T-cell (primary cell): ENCODE measurements at regions not wholly inside any gene's neighbourhood (a gene's known extent, or its start where the extent isn't known, plus 50 kb on each side); places are given as distances from the start of the nearest gene placed in this dataset.

Source experiments
- ATAC-seq, 4 experiments: fragments of 200-7000 bp in 3 of 4; fragments of 150-1000 bp in 1 of 4; cut with Tn5 transposase; replicated peaks in 1 of 4; 1 replicate in 3 of 4; 2 replicates in 1 of 4; pipeline ENCODE4 v1.10.0; 2021; ENCODE audit warnings: moderate library complexity in 3 of 4, mild to moderate bottlenecking in 2 of 4, moderate number of reproducible peaks in 1 of 4
- CTCF ChIA-PET, 2 donors: fragments of 300-600 bp; sonication (Branson Sonifier 250); formaldehyde crosslinking; loops; one replicate each; lab custom pipeline; 2022; ENCODE audit warnings: antibody characterized with exemption in 2 of 2; lab: Charles Lee
- POLR2A ChIA-PET, 2 donors: fragments of 300-600 bp; sonication (Branson Sonifier 250); formaldehyde crosslinking; loops; one replicate each; lab custom pipeline; 2022; ENCODE audit warnings: antibody characterized with exemption in 2 of 2; lab: Charles Lee
- DNase-seq, 35 experiments: peaks; one replicate each; pipeline versions ENCODE4 v3.0.0 to v3.0.0-alpha.2; 2013 to 2023
- H3K27ac ChIP-seq: one replicate; pipeline ENCODE4 v1.5.1; 2013; ENCODE audit warnings: low read length
- H3K27me3 ChIP-seq, 2 experiments: replicated peaks in 1 of 2; 1 replicate in 1 of 2; 2 replicates in 1 of 2; pipeline versions ENCODE4 v1.6.1 to v1.7.0; 2013; ENCODE audit warnings: low read length in 1 of 2, mixed read lengths in 1 of 2; ENCODE audit not compliant: control insufficient read depth in 2 of 2, insufficient read depth in 2 of 2; ENCODE audit errors: extremely low read depth in 1 of 2
- H3K36me3 ChIP-seq, 2 donors: 1 replicate in 1 of 2; 2 replicates in 1 of 2; pipeline versions ENCODE4 v1.6.1 to v1.7.0; 2013; ENCODE audit warnings: low read length in 1 of 2; ENCODE audit not compliant: control insufficient read depth in 2 of 2, insufficient read depth in 1 of 2; ENCODE audit errors: extremely low read depth in 1 of 2
- H3K4me1 ChIP-seq, 2 experiments: 1 replicate in 1 of 2; 2 replicates in 1 of 2; pipeline versions ENCODE4 v1.6.1 to v1.7.0; 2013; ENCODE audit warnings: low read length in 2 of 2, mixed read lengths in 1 of 2; ENCODE audit not compliant: insufficient read depth in 2 of 2, control insufficient read depth in 1 of 2; ENCODE audit errors: extremely low read depth in 1 of 2
- H3K4me3 ChIP-seq, 2 donors: 1 replicate in 1 of 2; 2 replicates in 1 of 2; pipeline versions ENCODE4 v1.5.1 to v1.7.0; 2013; ENCODE audit warnings: mild to moderate bottlenecking in 2 of 2, low read length in 1 of 2, moderate library complexity in 1 of 2; ENCODE audit not compliant: control insufficient read depth in 1 of 2; ENCODE audit errors: extremely low read depth in 1 of 2
- H3K9me3 ChIP-seq: 2 replicates; pipeline ENCODE4 v1.7.0; 2013
- H3K27ac Mint-ChIP-seq, 2 donors: one replicate each; pipeline ENCODE4 v1.8.0; 2020 to 2021; ENCODE audit warnings: mild to moderate bottlenecking in 2 of 2, mixed read lengths in 2 of 2
- H3K27me3 Mint-ChIP-seq, 2 donors: one replicate each; pipeline ENCODE4 v1.8.0; 2021 to 2022; ENCODE audit warnings: mixed read lengths in 2 of 2
- H3K36me3 Mint-ChIP-seq: one replicate; pipeline ENCODE4 v1.8.0; 2021; ENCODE audit warnings: mixed read lengths
- H3K4me1 Mint-ChIP-seq, 3 donors: one replicate each; pipeline ENCODE4 v1.8.0; 2020 to 2022; ENCODE audit warnings: mixed read lengths in 3 of 3, mild to moderate bottlenecking in 1 of 3
- H3K4me3 Mint-ChIP-seq, 3 donors: one replicate each; pipeline ENCODE4 v1.8.0; 2020 to 2022; ENCODE audit warnings: mild to moderate bottlenecking in 3 of 3, mixed read lengths in 3 of 3, moderate library complexity in 3 of 3
- H3K9me3 Mint-ChIP-seq, 3 donors: one replicate each; pipeline ENCODE4 v1.8.0; 2020 to 2022; ENCODE audit warnings: mixed read lengths in 3 of 3
- WGBS: methylation state at CpG from one replicate; pipeline ENCODE4 v1.1.5; 2013; ENCODE audit warnings: missing lambda C conversion rate; ENCODE audit not compliant: insufficient coverage; 5-methylcytosine and 5-hydroxymethylcytosine counted together

DNA sequence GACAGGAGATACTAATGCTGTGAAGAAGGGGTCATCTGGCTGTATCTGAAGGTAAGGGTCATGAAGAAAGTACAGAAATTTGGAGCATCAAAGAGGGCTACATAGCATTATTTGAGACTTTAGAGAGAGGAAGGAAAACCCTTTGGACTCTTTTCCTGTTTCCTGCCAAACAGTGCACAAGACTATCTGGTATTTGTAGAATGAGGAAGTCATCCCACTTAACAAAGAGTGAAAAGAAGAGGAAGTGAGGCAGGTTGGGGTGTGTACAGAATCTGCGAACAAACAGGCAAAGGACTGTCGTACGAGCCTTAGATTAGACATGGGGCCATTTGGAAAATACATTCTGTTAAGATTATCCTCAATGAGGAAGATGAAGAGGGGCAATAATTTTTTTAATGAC, 546.8 kb upstream of the EPHA6 start:
- Mint-ChIP-seq H3K9me3 (peaks cover 10 to 21% (median 12%) of the 10 kb centered on the region in 3 donors), H3K27me3 (no peaks in the 10 kb centered on the region), H3K27ac (no peak overlapping the region), H3K4me1 (no peaks in the 10 kb centered on the region), H3K36me3 (no peaks in the 10 kb centered on the region), H3K4me3 (no peak overlapping the region)
- no peak overlapping the region for H3K4me3 ChIP-seq
- H3K27me3 ChIP-seq: no peaks in the 10 kb centered on the region
- 32% methylated on average over 3 of the region's 3 CpGs for WGBS
- H3K9me3 ChIP-seq: no peaks in the 10 kb centered on the region
- ChIA-PET POLR2A (no interaction called here), CTCF (interaction anchor here in 1 of 2 donors (0.6 kb wide), 1 partner anchor 92 kb away, joined by 3 read pairs; no protein-coding TSS in a partner anchor)
- DNase-seq: no peak
- no peak overlapping the region for H3K27ac ChIP-seq
- no peaks in the 10 kb centered on the region for H3K4me1 ChIP-seq
- ATAC-seq: no peak
- no peaks in the 10 kb centered on the region for H3K36me3 ChIP-seq

DNA sequence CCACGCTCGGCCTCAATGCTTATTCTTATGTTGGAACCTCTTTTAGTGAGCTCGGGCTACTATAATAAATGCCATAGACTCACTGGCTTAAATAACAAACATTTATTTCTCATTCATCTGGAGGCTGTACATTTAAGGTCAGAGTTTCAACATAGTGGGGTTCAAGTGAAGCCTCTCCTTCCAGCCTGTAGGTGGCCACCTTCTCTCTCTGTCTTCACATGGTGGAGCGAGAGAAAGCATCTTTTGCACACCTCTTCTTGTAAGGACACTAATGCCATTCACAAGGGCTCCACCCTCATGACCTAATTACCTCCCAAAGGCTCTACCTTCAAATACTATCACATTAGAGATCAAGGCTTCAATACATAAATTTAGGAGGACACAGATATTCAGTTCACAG, 520.3 kb upstream of the EPHA6 start:
- Histone ChIP-seq H3K9me3 (no peaks in the 10 kb centered on the region), H3K4me1 (no peaks in the 10 kb centered on the region), H3K27ac (no peak overlapping the region), H3K4me3 (no peak overlapping the region), H3K27me3 (no peaks in the 10 kb centered on the region), H3K36me3 (no peaks in the 10 kb centered on the region)
- H3K36me3 Mint-ChIP-seq: no peaks in the 10 kb centered on the region
- DNase-seq (no peak), ATAC-seq (no peak)
- no peaks in the 10 kb centered on the region for H3K4me1 Mint-ChIP-seq
- 63% methylated on average over 2 of the region's 4 CpGs for WGBS
- peaks cover 4 to 18% (median 14%) of the 10 kb centered on the region in 3 donors for H3K9me3 Mint-ChIP-seq
- ChIA-PET POLR2A (no interaction called here), CTCF (no interaction called here)
- H3K27ac Mint-ChIP-seq: no peak overlapping the region
- no peak overlapping the region for H3K4me3 Mint-ChIP-seq
- no peaks in the 10 kb centered on the region for H3K27me3 Mint-ChIP-seq

DNA sequence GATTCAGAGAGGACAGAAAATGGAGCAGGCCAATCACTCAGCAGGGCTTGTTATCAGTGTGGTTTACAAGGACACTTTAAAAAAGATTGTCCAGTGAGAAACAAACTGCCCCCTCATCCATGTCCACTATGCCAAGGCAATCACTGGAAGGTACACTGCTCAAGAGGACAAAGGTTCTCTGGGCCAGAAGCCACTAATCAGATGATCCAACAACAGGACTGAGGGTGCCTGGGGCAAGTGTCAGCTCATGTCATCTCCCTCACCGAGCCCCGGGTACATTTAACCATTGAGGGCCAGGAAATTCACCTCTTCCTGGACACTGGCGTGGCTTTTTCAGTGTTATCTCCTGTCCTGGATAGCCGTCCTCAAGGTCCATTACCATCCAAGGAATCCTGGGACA, 513.7 kb upstream of the EPHA6 start:
- Histone ChIP-seq H3K36me3 (no peaks in the 10 kb centered on the region), H3K27ac (no peak overlapping the region), H3K4me3 (no peak overlapping the region), H3K4me1 (no peaks in the 10 kb centered on the region), H3K27me3 (no peaks in the 10 kb centered on the region), H3K9me3 (no peaks in the 10 kb centered on the region)
- Mint-ChIP-seq H3K4me3 (no peak overlapping the region), H3K36me3 (no peaks in the 10 kb centered on the region), H3K27ac (peak overlapping the region in 1 of 2 donors; percentile 44), H3K4me1 (no peaks in the 10 kb centered on the region), H3K27me3 (no peaks in the 10 kb centered on the region), H3K9me3 (peaks cover 3 to 7% (median 6%) of the 10 kb centered on the region in 3 donors)
- DNase-seq: no peak
- ChIA-PET POLR2A (no interaction called here), CTCF (no interaction called here)
- no peak for ATAC-seq
- 75% methylated on average over 3 of the region's 4 CpGs for WGBS

GRCh38 chr3:96319166-96319565, 495.2 kb upstream of the EPHA6 start:
- Mint-ChIP-seq H3K4me3 (no peak overlapping the region), H3K27ac (no peak overlapping the region), H3K4me1 (no peaks in the 10 kb centered on the region), H3K27me3 (no peaks in the 10 kb centered on the region), H3K36me3 (no peaks in the 10 kb centered on the region), H3K9me3 (peaks cover 6 to 11% (median 10%) of the 10 kb centered on the region in 3 donors)
- ATAC-seq (no peak), DNase-seq (no peak)
- Histone ChIP-seq H3K4me3 (no peak overlapping the region), H3K4me1 (no peaks in the 10 kb centered on the region), H3K9me3 (no peaks in the 10 kb centered on the region), H3K27me3 (no peaks in the 10 kb centered on the region), H3K36me3 (no peaks in the 10 kb centered on the region), H3K27ac (no peak overlapping the region)
- POLR2A ChIA-PET: no interaction called here
- WGBS: no CpG with 5 or more reads among the region's 1 CpG
- CTCF ChIA-PET: no interaction called here

DNA sequence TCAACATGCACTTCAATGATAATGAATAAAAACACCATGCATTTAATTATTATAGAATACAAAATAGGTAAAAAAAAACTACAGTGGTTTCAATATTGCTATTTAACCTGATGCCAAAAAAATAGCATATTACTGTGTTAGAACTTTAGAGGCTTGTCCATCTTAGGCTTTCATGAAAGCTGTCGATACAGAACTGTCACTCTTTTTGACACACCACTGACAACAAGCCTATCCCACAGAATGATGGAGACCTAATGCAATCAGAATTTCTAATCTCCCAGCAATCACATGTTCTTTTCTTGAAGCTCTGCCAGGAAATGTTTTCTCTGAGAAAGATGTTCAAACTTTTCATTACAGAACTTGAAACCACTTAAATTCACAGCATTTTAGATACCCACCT, 490.3 kb upstream of the EPHA6 start:
- ChIA-PET CTCF (no interaction called here), POLR2A (no interaction called here)
- H3K4me1 ChIP-seq: no peaks in the 10 kb centered on the region
- Mint-ChIP-seq H3K4me1 (no peaks in the 10 kb centered on the region), H3K27me3 (no peaks in the 10 kb centered on the region), H3K36me3 (no peaks in the 10 kb centered on the region), H3K4me3 (no peak overlapping the region), H3K27ac (no peak overlapping the region), H3K9me3 (peaks cover 5 to 15% (median 9%) of the 10 kb centered on the region in 3 donors)
- DNase-seq: no peak
- no peak overlapping the region for H3K27ac ChIP-seq
- no peak overlapping the region for H3K4me3 ChIP-seq
- no CpG with 5 or more reads among the region's 1 CpG for WGBS
- no peak for ATAC-seq
- no peaks in the 10 kb centered on the region for H3K27me3 ChIP-seq
- H3K9me3 ChIP-seq: no peaks in the 10 kb centered on the region
- no peaks in the 10 kb centered on the region for H3K36me3 ChIP-seq

- Histone ChIP-seq H3K4me1 (no peaks in the 10 kb centered on the region), H3K4me3 (no peak overlapping the region), H3K9me3 (no peaks in the 10 kb centered on the region), H3K36me3 (no peaks in the 10 kb centered on the region), H3K27ac (no peak overlapping the region), H3K27me3 (no peaks in the 10 kb centered on the region)
- POLR2A ChIA-PET: no interaction called here
- Mint-ChIP-seq H3K27me3 (no peaks in the 10 kb centered on the region), H3K36me3 (no peaks in the 10 kb centered on the region), H3K27ac (no peak overlapping the region), H3K9me3 (peaks cover 0 to 7% (median 2%) of the 10 kb centered on the region in 3 donors), H3K4me1 (no peaks in the 10 kb centered on the region), H3K4me3 (no peak overlapping the region)
- ATAC-seq (no peak), DNase-seq (no peak)
- CTCF ChIA-PET: no interaction called here
- no CpG with 5 or more reads among the region's 2 CpGs for WGBS
Measured at GRCh38 chr3:96330795-96331194, 483.6 kb upstream of the EPHA6 start.

DNA sequence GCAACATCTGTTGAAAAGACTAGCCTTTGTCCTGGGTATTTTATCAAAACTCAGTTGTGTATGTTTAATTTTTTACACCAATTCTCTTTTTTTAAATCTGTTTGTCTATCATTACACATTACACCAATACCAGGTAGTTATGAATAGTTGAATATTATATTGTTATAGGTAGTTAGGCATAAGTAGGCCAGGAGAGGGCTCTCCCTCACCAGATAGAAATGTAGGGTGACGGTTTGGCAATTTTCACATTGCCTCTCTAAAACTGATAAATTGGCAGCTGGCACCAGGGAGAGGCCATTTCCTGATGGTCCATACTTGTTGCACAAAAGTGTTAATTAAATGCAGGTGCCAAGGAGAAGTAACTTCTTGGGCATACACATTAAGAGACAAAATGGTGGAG, 483.1 kb upstream of the EPHA6 start:
- Histone ChIP-seq H3K27me3 (no peaks in the 10 kb centered on the region), H3K4me1 (no peaks in the 10 kb centered on the region), H3K27ac (no peak overlapping the region), H3K36me3 (no peaks in the 10 kb centered on the region), H3K4me3 (no peak overlapping the region), H3K9me3 (no peaks in the 10 kb centered on the region)
- H3K27me3 Mint-ChIP-seq: no peaks in the 10 kb centered on the region
- H3K27ac Mint-ChIP-seq: no peak overlapping the region
- WGBS: no CpG with 5 or more reads among the region's 1 CpG
- CTCF ChIA-PET: no interaction called here
- no peak for ATAC-seq
- H3K4me1 Mint-ChIP-seq: no peaks in the 10 kb centered on the region
- DNase-seq: no peak
- H3K4me3 Mint-ChIP-seq: no peak overlapping the region
- H3K9me3 Mint-ChIP-seq: peaks cover 0 to 7% (median 2%) of the 10 kb centered on the region in 3 donors
- POLR2A ChIA-PET: no interaction called here
- no peaks in the 10 kb centered on the region for H3K36me3 Mint-ChIP-seq
